Astrocyte of the cerebellum (primary cell): ENCODE measurements at regions not wholly inside any gene's neighbourhood (a gene's known extent, or its start where the extent isn't known, plus 50 kb on each side); places are given as distances from the start of the nearest gene placed in this dataset.

Experiments used
- DNase-seq: peaks from one replicate; pipeline ENCODE4 v3.0.0-alpha.2; 2011; ENCODE audit warnings: low read depth
- H3K4me3 ChIP-seq: 2 replicates; pipeline ENCODE4 v1.5.1; 2011; ENCODE audit warnings: mild to moderate bottlenecking, low read depth, low read length, moderate library complexity
- in situ Hi-C: cut with HindIII; loops from 2 replicates; pipeline ENCODE4 v1.10.0; 2017; ENCODE audit warnings: low sequenced_read_pairs
- TF ChIP-seq, protein P1 (sequence below): IDR thresholded peaks from 2 replicates; pipeline ENCODE4 v1.5.1; 2012; ENCODE audit warnings: low read length, low read depth, moderate library complexity, mild to moderate bottlenecking; ENCODE audit errors: missing control alignments

DNA sequence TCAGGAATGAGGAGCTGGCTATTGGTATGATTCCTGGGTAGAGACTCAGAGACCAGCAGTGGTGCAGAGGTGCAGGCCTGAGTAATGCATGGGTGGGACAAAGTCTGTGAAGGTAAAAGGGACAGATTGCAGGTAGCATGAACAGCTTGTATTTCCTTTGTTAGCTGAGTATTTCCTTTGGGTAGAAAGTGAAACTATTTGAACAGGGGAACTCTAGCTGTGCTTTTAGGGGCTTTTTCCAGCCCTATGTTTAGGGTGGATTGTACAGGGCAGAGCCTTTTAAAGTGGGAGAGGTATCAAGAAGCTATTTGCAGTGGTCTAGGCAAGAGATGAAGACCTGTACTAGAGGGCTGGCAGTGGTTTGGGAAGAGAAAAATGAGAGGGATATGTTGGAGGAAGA lies 739.9 kb downstream of the REEP3 start:
- TF ChIP-seq, protein P1, sequence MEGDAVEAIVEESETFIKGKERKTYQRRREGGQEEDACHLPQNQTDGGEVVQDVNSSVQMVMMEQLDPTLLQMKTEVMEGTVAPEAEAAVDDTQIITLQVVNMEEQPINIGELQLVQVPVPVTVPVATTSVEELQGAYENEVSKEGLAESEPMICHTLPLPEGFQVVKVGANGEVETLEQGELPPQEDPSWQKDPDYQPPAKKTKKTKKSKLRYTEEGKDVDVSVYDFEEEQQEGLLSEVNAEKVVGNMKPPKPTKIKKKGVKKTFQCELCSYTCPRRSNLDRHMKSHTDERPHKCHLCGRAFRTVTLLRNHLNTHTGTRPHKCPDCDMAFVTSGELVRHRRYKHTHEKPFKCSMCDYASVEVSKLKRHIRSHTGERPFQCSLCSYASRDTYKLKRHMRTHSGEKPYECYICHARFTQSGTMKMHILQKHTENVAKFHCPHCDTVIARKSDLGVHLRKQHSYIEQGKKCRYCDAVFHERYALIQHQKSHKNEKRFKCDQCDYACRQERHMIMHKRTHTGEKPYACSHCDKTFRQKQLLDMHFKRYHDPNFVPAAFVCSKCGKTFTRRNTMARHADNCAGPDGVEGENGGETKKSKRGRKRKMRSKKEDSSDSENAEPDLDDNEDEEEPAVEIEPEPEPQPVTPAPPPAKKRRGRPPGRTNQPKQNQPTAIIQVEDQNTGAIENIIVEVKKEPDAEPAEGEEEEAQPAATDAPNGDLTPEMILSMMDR, result no peak
- in situ Hi-C loops, result no loop called here
- DNase-seq, result no peak
- no peak overlapping the region for H3K4me3 ChIP-seq

DNA sequence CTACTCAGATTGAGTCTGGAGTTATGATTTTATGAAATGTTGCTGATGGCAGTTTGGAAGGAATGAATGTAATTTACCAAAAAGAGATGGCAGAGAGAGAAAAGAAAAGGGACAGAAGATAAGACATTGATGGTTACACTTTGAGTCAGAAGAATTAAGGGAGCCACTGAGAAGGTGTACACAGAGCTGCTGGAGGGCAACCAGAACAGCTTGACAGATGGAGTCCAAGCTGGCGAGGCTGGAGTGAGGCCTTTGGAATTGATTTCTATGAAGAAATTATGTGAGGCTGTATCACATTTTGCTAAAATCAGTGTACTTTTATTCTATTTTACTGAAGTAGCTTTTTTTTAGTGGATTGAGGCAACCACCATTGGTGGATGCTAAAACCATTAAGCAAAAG lies 740.5 kb downstream of the REEP3 start:
- in situ Hi-C loops, result no loop called here
- TF ChIP-seq, protein P1, result no peak
- H3K4me3 ChIP-seq, result no peak overlapping the region
- DNase-seq, result no peak

DNA sequence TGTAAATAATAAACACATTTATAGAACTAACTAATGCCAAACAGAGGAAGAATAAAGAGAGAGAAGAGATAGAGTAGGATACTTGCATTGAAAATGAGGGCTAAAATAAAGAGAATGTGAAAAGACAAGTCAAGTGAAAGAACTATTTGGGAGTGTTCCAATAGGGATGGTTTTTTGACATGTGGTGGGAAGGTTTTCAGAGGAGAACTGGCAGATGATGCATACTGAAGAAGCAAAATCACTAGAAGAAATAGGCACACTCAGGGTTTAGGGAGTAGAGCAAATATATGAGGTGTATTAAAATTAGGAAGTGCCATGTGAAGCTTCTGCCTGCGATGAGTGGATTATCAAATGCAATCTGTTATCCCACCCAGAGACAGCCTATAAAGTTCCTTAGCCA lies 744.8 kb downstream of the REEP3 start:
- TF ChIP-seq, protein P1, result no peak
- H3K4me3 ChIP-seq, result no peak overlapping the region
- no peak for DNase-seq
- in situ Hi-C loops, result no loop called here

DNA sequence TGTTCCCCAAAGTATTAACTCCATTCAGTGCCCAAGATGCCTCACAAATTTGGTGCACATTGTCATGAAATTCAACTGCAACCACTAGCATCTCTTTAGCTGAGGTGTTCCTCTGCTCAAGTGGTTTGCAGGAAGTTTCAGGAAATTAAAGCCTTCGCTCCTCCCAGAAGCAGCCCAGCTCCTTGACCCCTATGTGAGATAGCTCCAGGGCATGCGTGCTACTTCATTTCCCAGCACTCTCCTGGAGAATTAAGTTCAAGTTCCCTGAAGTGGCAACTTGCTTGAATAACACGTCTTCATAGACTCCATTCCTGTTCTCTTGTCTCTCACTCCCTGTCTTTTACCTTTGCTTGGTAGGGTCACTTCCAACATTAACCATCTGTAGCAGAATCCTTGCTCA lies 750.3 kb downstream of the REEP3 start:
- TF ChIP-seq, protein P1, result no peak
- no peak overlapping the region for H3K4me3 ChIP-seq
- in situ Hi-C loops, result no loop called here
- DNase-seq, result no peak

DNA sequence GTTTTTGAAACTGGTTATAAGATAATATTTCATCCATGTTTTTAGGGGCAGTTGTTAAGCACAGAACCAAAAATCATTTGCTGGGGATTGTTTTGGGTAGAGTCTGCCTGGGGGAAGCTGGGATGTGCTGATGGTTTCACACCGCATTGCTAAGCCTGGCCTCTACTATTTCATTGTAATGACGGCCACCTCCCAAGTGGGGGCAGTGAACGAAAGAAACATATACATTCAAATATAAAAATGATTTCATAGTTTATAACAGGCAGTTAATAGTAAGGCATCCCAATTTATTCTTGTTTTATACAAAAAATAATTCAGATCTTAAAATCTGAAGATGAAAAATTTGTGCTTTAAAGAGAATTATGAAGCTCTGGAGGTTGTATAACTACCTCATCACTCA lies 750.8 kb downstream of the REEP3 start:
- in situ Hi-C loops, result no loop called here
- DNase-seq, result no peak
- TF ChIP-seq, protein P1, result peak; percentile 12
- no peak overlapping the region for H3K4me3 ChIP-seq

DNA sequence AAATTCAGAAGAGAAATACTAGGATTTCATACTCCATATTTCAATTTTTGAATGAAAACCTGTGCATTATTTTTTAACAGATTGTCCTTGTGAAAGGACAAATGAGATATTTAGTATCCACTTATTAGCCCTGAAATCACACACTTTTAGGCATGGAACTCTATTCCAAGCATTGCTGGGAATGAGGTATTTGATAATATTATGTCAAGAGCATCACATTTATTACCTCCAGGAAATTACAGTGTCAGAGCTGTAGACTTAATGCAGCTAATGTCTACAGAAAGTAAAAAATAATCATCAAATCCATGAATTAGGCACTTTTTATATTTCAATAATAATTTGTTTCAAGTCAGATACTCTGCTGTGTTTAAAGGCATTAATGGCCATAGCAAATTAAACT lies 753.8 kb downstream of the REEP3 start:
- TF ChIP-seq, protein P1, result no peak
- in situ Hi-C loops, result no loop called here
- no peak for DNase-seq
- no peak overlapping the region for H3K4me3 ChIP-seq

DNA sequence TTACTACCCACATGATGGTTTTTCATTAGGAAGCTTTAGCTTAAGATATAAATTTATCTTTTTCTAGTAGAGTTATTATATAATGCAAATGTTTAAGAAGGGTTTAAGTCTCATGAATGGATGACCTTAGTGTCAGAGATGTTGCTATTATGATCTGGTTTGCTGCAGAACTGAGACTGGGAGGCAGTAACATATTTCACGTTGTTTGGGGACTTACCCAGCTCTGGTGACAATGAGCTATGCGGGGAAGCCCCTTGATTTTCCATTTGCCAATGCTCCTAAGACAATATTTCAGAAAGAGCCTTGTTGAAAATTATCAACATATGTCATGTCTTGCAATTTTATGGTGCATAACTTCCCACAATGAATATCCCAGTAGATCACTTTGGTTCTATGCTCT lies 754.6 kb downstream of the REEP3 start:
- TF ChIP-seq, protein P1, result no peak
- DNase-seq, result no peak
- in situ Hi-C loops, result no loop called here
- no peak overlapping the region for H3K4me3 ChIP-seq
